ENCODE measurements at regions not wholly inside any gene's neighbourhood (a gene's known extent, or its start where the extent isn't known, plus 50 kb on each side); places are given as distances from the start of the nearest gene placed in this dataset.
"Not testable (repeated sequence)": the region's sequence is repeated elsewhere in the genome, so short reads cannot be mapped to it uniquely, and the experiment has no call there.

DNA sequence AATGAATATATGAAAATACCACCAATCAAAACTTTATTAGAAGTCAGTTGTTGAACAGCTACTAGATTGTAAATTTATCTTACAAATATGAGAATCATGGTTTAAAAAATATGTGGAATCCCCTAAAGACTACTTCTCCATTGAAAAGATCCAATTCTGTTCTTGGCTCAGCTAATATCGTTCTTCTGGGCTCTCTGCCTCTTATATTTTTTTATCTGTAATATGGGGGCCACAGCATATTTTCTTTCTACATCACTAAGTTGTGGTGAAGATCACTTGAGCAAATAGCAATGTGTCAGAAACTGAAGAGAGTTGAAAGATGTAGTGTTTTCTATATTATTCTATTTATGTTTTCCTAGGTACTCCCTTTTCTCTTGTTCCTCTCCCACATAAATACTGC lies 198.1 kb downstream of the FZD1 start:
- Mint-ChIP-seq H3K4me1 (no peaks in the 10 kb centered on the region), H3K9me3 (peaks cover 0 to 16% (median 5%) of the 10 kb centered on the region in 3 donors), H3K27ac (no peak overlapping the region), H3K36me3 (no peaks in the 10 kb centered on the region), H3K4me3 (no peak overlapping the region), H3K27me3 (no peaks in the 10 kb centered on the region)
- Histone ChIP-seq H3K27ac (ENCODE audit: low read length) (no peak overlapping the region), H3K9me3 (no peaks in the 10 kb centered on the region), H3K4me1 (ENCODE audit: control insufficient read depth in 1 of 2, extremely low read depth in 1 of 2, insufficient read depth in 2 of 2, low read length in 2 of 2) (no peaks in the 10 kb centered on the region), H3K4me3 (ENCODE audit: control insufficient read depth in 1 of 2, extremely low read depth in 1 of 2, low read length in 1 of 2) (no peak overlapping the region), H3K36me3 (ENCODE audit: control insufficient read depth in 2 of 2, extremely low read depth in 1 of 2, insufficient read depth in 1 of 2, low read length in 1 of 2) (no peaks in the 10 kb centered on the region), H3K27me3 (replicated peaks in 1 of 2; ENCODE audit: control insufficient read depth in 2 of 2, extremely low read depth in 1 of 2, insufficient read depth in 2 of 2, low read length in 1 of 2) (no peaks in the 10 kb centered on the region)
- no CpG with 5 or more reads among the region's 1 CpG for WGBS (ENCODE audit: insufficient coverage)
- ChIA-PET CTCF (no interaction called here), POLR2A (no interaction called here)
- ATAC-seq (replicated peaks in 1 of 4): no peak
- no peak for DNase-seq

DNA sequence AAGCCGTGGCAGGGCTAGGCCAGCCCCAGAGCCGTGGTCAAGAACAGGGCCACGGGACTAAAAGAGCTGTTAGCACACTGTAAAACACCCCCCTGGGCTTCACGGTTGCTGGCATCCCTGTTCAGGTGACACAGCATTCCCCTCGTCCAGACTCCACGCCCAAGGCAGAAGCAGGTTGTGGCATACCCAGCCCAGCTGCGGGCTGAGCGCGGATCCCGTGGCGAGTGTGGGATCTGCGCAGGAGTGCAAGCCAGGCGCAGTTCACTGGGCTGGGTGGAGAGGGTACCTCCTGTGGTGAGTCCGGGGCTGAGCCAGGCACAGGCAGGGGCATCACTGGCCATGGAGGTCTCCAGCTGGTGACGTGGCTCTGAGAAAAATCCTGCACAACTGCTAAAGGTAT lies 199.1 kb downstream of the FZD1 start:
- no peak overlapping the region for H3K4me3 ChIP-seq (ENCODE audit: control insufficient read depth in 1 of 2, extremely low read depth in 1 of 2, low read length in 1 of 2)
- CTCF ChIA-PET: no interaction called here
- no peak overlapping the region for H3K27ac ChIP-seq (ENCODE audit: low read length)
- Mint-ChIP-seq H3K36me3 (no peaks in the 10 kb centered on the region), H3K27me3 (no peaks in the 10 kb centered on the region), H3K9me3 (peaks cover 0 to 14% (median 0%) of the 10 kb centered on the region in 3 donors), H3K4me1 (no peaks in the 10 kb centered on the region), H3K27ac (no peak overlapping the region), H3K4me3 (no peak overlapping the region)
- DNase-seq: no peak
- POLR2A ChIA-PET: no interaction called here
- no peaks in the 10 kb centered on the region for H3K27me3 ChIP-seq (replicated peaks in 1 of 2; ENCODE audit: control insufficient read depth in 2 of 2, extremely low read depth in 1 of 2, insufficient read depth in 2 of 2, low read length in 1 of 2)
- no peaks in the 10 kb centered on the region for H3K36me3 ChIP-seq (ENCODE audit: control insufficient read depth in 2 of 2, extremely low read depth in 1 of 2, insufficient read depth in 1 of 2, low read length in 1 of 2)
- WGBS (ENCODE audit: insufficient coverage): 87% methylated on average over 14 of the region's 15 CpGs
- ATAC-seq (replicated peaks in 1 of 4): no peak
- H3K9me3 ChIP-seq: no peaks in the 10 kb centered on the region
- no peaks in the 10 kb centered on the region for H3K4me1 ChIP-seq (ENCODE audit: control insufficient read depth in 1 of 2, extremely low read depth in 1 of 2, insufficient read depth in 2 of 2, low read length in 2 of 2)

DNA sequence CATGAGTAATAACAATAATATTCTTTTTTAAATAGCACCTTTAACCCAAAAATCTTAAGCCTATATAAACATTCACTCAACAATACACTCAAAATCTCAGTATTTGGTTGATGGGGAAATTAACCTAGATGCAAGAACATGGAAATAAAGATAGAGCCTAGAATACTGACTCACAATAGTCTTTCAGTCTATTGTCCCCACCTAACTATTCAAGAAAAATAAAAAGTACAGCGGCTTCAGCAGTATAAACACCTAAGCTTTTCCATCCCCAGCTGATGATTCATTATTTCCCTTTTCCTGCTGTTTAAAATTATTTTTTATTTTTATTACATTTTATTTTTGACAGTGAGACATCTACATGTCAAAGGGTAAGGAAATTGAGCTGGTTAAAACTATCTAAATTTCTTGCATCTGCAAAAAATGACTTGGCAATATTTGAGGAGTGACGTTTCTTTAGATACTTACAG lies 201.4 kb downstream of the FZD1 start:
- no peaks in the 10 kb centered on the region for H3K27me3 ChIP-seq (replicated peaks in 1 of 2; ENCODE audit: control insufficient read depth in 2 of 2, extremely low read depth in 1 of 2, insufficient read depth in 2 of 2, low read length in 1 of 2)
- H3K4me1 ChIP-seq (ENCODE audit: control insufficient read depth in 1 of 2, extremely low read depth in 1 of 2, insufficient read depth in 2 of 2, low read length in 2 of 2): no peaks in the 10 kb centered on the region
- no peaks in the 10 kb centered on the region for H3K27me3 Mint-ChIP-seq
- no peaks in the 10 kb centered on the region for H3K9me3 ChIP-seq
- ATAC-seq (replicated peaks in 1 of 4): no peak
- no peaks in the 10 kb centered on the region for H3K36me3 Mint-ChIP-seq
- POLR2A ChIA-PET: no interaction called here
- WGBS (ENCODE audit: insufficient coverage): no CpG with 5 or more reads among the region's 2 CpGs
- H3K4me1 Mint-ChIP-seq: no peaks in the 10 kb centered on the region
- peaks cover 0 to 18% (median 5%) of the 10 kb centered on the region in 3 donors for H3K9me3 Mint-ChIP-seq
- no peak overlapping the region for H3K27ac ChIP-seq (ENCODE audit: low read length)
- CTCF ChIA-PET: no interaction called here
- H3K36me3 ChIP-seq (ENCODE audit: control insufficient read depth in 2 of 2, extremely low read depth in 1 of 2, insufficient read depth in 1 of 2, low read length in 1 of 2): no peaks in the 10 kb centered on the region
- no peak overlapping the region for H3K27ac Mint-ChIP-seq
- DNase-seq: no peak
- H3K4me3 ChIP-seq (ENCODE audit: control insufficient read depth in 1 of 2, extremely low read depth in 1 of 2, low read length in 1 of 2): no peak overlapping the region
- H3K4me3 Mint-ChIP-seq: no peak overlapping the region

DNA sequence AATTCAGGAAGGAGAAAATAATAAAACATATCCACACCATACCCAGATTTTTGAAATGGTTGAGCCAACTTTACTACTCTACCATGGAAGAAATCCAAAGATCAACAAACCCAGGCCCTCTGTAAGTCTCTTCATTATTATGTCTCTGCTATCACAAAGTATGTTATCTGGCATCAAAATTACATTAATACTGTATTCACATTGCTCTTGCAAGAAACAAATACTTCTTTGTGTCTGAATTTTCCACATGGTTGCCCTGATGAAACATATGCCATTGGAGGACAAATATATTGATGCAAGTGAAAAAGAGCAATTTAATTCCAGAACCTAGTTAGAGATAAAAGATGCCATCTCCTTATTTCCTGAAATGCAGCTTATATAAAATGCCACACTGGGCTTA lies 204.0 kb downstream of the FZD1 start:
- no peaks in the 10 kb centered on the region for H3K9me3 ChIP-seq
- H3K36me3 ChIP-seq (ENCODE audit: control insufficient read depth in 2 of 2, extremely low read depth in 1 of 2, insufficient read depth in 1 of 2, low read length in 1 of 2): no peaks in the 10 kb centered on the region
- H3K27me3 ChIP-seq (replicated peaks in 1 of 2; ENCODE audit: control insufficient read depth in 2 of 2, extremely low read depth in 1 of 2, insufficient read depth in 2 of 2, low read length in 1 of 2): no peaks in the 10 kb centered on the region
- CTCF ChIA-PET: no interaction called here
- Mint-ChIP-seq H3K36me3 (no peaks in the 10 kb centered on the region), H3K27me3 (no peaks in the 10 kb centered on the region), H3K27ac (no peak overlapping the region), H3K4me1 (no peaks in the 10 kb centered on the region), H3K9me3 (peaks cover 0 to 23% (median 11%) of the 10 kb centered on the region in 3 donors), H3K4me3 (no peak overlapping the region)
- POLR2A ChIA-PET: no interaction called here
- H3K27ac ChIP-seq (ENCODE audit: low read length): no peak overlapping the region
- H3K4me1 ChIP-seq (ENCODE audit: control insufficient read depth in 1 of 2, extremely low read depth in 1 of 2, insufficient read depth in 2 of 2, low read length in 2 of 2): no peaks in the 10 kb centered on the region
- DNase-seq (no peak), ATAC-seq (replicated peaks in 1 of 4) (no peak)
- no peak overlapping the region for H3K4me3 ChIP-seq (ENCODE audit: control insufficient read depth in 1 of 2, extremely low read depth in 1 of 2, low read length in 1 of 2)

DNA sequence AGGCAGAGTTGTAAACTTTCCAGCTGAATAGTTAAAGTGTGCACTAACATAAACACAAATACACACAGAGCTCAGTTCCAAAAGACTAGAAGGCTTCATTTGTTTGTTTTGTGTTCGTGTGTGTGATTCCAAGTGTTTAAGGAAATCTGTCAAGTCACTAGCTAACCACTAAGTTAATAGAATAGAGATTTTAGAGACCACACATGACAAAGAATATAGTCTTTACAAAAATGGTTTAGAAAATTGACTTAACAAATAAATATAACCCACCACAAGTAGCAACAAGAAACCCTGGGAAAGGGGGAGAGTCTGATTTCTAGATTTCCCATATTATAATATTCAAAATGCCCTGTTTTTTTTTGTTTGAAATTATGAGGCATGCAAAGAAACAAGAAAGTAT lies 209.4 kb downstream of the FZD1 start:
- Histone ChIP-seq H3K4me1 (ENCODE audit: control insufficient read depth in 1 of 2, extremely low read depth in 1 of 2, insufficient read depth in 2 of 2, low read length in 2 of 2) (no peaks in the 10 kb centered on the region), H3K9me3 (peaks cover 2% of the 10 kb centered on the region), H3K4me3 (ENCODE audit: control insufficient read depth in 1 of 2, extremely low read depth in 1 of 2, low read length in 1 of 2) (no peak overlapping the region), H3K27me3 (replicated peaks in 1 of 2; ENCODE audit: control insufficient read depth in 2 of 2, extremely low read depth in 1 of 2, insufficient read depth in 2 of 2, low read length in 1 of 2) (no peaks in the 10 kb centered on the region), H3K27ac (ENCODE audit: low read length) (no peak overlapping the region), H3K36me3 (ENCODE audit: control insufficient read depth in 2 of 2, extremely low read depth in 1 of 2, insufficient read depth in 1 of 2, low read length in 1 of 2) (no peaks in the 10 kb centered on the region)
- DNase-seq: no peak
- ATAC-seq (replicated peaks in 1 of 4): no peak
- H3K27me3 Mint-ChIP-seq: no peaks in the 10 kb centered on the region
- no peaks in the 10 kb centered on the region for H3K36me3 Mint-ChIP-seq
- no peak overlapping the region for H3K4me3 Mint-ChIP-seq
- H3K4me1 Mint-ChIP-seq: no peaks in the 10 kb centered on the region
- POLR2A ChIA-PET: interaction anchor here in 1 of 2 donors (0.5 kb wide), 1 partner anchor 10 kb away, joined by 3 read pairs; no protein-coding TSS in a partner anchor
- H3K27ac Mint-ChIP-seq: no peak overlapping the region
- WGBS (ENCODE audit: insufficient coverage): no CpG with 5 or more reads among the region's 1 CpG
- H3K9me3 Mint-ChIP-seq: peaks cover 8 to 43% (median 23%) of the 10 kb centered on the region in 3 donors
- CTCF ChIA-PET: no interaction called here

DNA sequence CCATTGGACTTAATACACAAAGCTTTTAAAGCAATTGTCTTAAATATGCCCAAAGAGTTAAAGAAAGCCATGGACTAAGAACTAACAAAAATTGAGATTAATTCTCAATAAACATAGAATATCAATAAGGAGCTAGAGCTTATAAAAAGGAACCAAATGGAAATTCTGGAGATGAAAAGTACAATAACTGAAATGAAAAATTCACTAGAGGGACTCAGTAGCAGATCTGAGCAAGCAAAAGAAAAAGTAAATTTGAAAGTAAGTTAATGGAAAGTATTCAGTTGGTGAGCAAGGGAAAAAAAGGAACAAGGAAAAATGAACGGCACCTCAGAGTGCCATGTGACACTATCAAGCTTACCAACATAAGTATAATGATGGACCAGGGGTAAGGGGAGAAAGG lies 209.8 kb downstream of the FZD1 start:
- no peak overlapping the region for H3K4me3 ChIP-seq (ENCODE audit: control insufficient read depth in 1 of 2, extremely low read depth in 1 of 2, low read length in 1 of 2)
- no CpG with 5 or more reads among the region's 1 CpG for whole genome bisulfite sequencing (ENCODE audit: insufficient coverage)
- H3K4me1 ChIP-seq (ENCODE audit: control insufficient read depth in 1 of 2, extremely low read depth in 1 of 2, insufficient read depth in 2 of 2, low read length in 2 of 2): no peaks in the 10 kb centered on the region
- Mint-ChIP-seq H3K9me3 (peaks cover 8 to 43% (median 23%) of the 10 kb centered on the region in 3 donors), H3K27ac (no peak overlapping the region), H3K27me3 (no peaks in the 10 kb centered on the region), H3K4me3 (no peak overlapping the region), H3K36me3 (no peaks in the 10 kb centered on the region), H3K4me1 (no peaks in the 10 kb centered on the region)
- no peak for ATAC-seq (replicated peaks in 1 of 4)
- peaks cover 2% of the 10 kb centered on the region for H3K9me3 ChIP-seq
- H3K27ac ChIP-seq (ENCODE audit: low read length): no peak overlapping the region
- no peak for DNase-seq
- no peaks in the 10 kb centered on the region for H3K36me3 ChIP-seq (ENCODE audit: control insufficient read depth in 2 of 2, extremely low read depth in 1 of 2, insufficient read depth in 1 of 2, low read length in 1 of 2)
- ChIA-PET CTCF (no interaction called here), POLR2A (interaction anchor here in 1 of 2 donors (0.5 kb wide), 1 partner anchor 9 kb away, joined by 3 read pairs; no protein-coding TSS in a partner anchor)
- H3K27me3 ChIP-seq (replicated peaks in 1 of 2; ENCODE audit: control insufficient read depth in 2 of 2, extremely low read depth in 1 of 2, insufficient read depth in 2 of 2, low read length in 1 of 2): no peaks in the 10 kb centered on the region

GRCh38 chr7:91480470-91480869 lies 216.2 kb downstream of the FZD1 start:
- ATAC-seq (replicated peaks in 1 of 4); DNase-seq; H3K4me1 ChIP-seq (ENCODE audit: control insufficient read depth in 1 of 2, extremely low read depth in 1 of 2, insufficient read depth in 2 of 2, low read length in 2 of 2); H3K36me3 ChIP-seq (ENCODE audit: control insufficient read depth in 2 of 2, extremely low read depth in 1 of 2, insufficient read depth in 1 of 2, low read length in 1 of 2); H3K4me1 Mint-ChIP-seq; H3K4me3 ChIP-seq (ENCODE audit: control insufficient read depth in 1 of 2, extremely low read depth in 1 of 2, low read length in 1 of 2); H3K9me3 ChIP-seq; H3K4me3 Mint-ChIP-seq; CTCF ChIA-PET; H3K27ac ChIP-seq (ENCODE audit: low read length); H3K27ac Mint-ChIP-seq; POLR2A ChIA-PET; H3K27me3 ChIP-seq (replicated peaks in 1 of 2; ENCODE audit: control insufficient read depth in 2 of 2, extremely low read depth in 1 of 2, insufficient read depth in 2 of 2, low read length in 1 of 2); H3K27me3 Mint-ChIP-seq; H3K36me3 Mint-ChIP-seq: not testable (repeated sequence)
- WGBS (ENCODE audit: insufficient coverage): no CpG with 5 or more reads among the region's 5 CpGs
- peaks cover 0 to 23% (median 10%) of the 10 kb centered on the region in 3 donors for H3K9me3 Mint-ChIP-seq
